Peyer's patch (tissue), 4 donors: ENCODE measurements at regions not wholly inside any gene's neighbourhood (a gene's known extent, or its start where the extent isn't known, plus 50 kb on each side); places are given as distances from the start of the nearest gene placed in this dataset.

ENCODE experiments used
- POLR2A ChIP-seq, 2 donors: fragments of 450-650 bp; IDR thresholded peaks; one replicate each; pipeline ENCODE4 v1.5.1; 2017; ENCODE audit warnings: antibody characterized with exemption in 2 of 2, mild to moderate bottlenecking in 2 of 2, moderate library complexity in 2 of 2
- TF ChIP-seq, protein P1 (sequence below), 6 experiments: fragments of 450-650 bp in 4 of 6; fragments of 200-600 bp in 2 of 6; sonication (generic) in 1 of 6; IDR thresholded peaks; one replicate each; pipeline ENCODE4 v1.5.1; 2017 to 2019; ENCODE audit warnings: antibody characterized with exemption in 6 of 6, mild to moderate bottlenecking in 3 of 6, moderate library complexity in 1 of 6

DNA sequence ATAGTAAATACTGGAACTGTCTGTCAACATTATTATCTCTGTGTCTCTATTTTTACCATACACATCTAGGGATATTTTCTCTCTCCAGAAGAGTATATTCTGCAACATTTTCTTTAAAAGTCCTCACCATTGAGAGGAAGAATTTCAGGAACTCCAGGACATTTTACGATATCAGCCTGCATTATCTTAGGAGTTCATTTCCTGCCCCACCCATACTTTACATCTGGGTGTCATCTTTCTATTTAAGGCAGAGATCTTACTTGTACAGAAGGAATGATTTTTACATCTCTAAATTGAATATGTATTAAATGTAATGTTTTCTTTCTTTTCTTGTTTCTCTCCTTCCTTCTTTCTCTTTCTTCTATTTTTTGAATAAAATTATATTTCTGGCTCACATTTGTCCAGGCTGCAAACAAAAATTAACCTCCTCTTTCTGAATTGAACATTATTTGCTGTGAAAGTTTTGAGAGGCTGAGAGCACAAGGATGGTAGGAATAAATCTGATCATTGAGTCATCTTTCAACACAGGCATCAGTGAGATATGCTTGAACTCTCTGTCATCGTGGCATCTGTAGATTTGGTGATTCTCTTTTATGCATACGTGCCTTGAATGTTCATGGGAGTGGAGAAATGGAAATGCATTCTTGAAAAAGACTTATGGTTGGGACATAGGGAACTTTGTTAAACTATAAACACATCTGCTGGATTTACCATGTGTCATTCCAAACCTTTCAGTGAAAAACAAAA, 753.6 kb downstream of the SLC16A7 start:
- TF ChIP-seq, protein P1, sequence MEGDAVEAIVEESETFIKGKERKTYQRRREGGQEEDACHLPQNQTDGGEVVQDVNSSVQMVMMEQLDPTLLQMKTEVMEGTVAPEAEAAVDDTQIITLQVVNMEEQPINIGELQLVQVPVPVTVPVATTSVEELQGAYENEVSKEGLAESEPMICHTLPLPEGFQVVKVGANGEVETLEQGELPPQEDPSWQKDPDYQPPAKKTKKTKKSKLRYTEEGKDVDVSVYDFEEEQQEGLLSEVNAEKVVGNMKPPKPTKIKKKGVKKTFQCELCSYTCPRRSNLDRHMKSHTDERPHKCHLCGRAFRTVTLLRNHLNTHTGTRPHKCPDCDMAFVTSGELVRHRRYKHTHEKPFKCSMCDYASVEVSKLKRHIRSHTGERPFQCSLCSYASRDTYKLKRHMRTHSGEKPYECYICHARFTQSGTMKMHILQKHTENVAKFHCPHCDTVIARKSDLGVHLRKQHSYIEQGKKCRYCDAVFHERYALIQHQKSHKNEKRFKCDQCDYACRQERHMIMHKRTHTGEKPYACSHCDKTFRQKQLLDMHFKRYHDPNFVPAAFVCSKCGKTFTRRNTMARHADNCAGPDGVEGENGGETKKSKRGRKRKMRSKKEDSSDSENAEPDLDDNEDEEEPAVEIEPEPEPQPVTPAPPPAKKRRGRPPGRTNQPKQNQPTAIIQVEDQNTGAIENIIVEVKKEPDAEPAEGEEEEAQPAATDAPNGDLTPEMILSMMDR (IDR thresholded peaks at IDR 0.05) = no peak
- no peak for TF ChIP-seq POLR2A (IDR thresholded peaks at IDR 0.05)
